Adrenal gland (tissue), 5 donors: ENCODE measurements at regions not wholly inside any gene's neighbourhood (a gene's known extent, or its start where the extent isn't known, plus 50 kb on each side); places are given as distances from the start of the nearest gene placed in this dataset.

Source experiments
- POLR2A ChIP-seq, 2 donors: fragments of 450-650 bp; IDR thresholded peaks; one replicate each; pipeline ENCODE4 v1.6.1; 2017; ENCODE audit warnings: antibody characterized with exemption in 2 of 2, mild to moderate bottlenecking in 2 of 2, moderate library complexity in 1 of 2
- TF ChIP-seq, protein P1 (sequence below), 6 experiments: fragments of 450-650 bp in 4 of 6; fragments of 200-600 bp in 2 of 6; sonication (generic) in 1 of 6; IDR thresholded peaks; 1 replicate in 5 of 6; 2 replicates in 1 of 6; pipeline versions ENCODE4 v1.5.1 to v1.8.0; 2016 to 2021; ENCODE audit warnings: antibody characterized with exemption in 6 of 6, mild to moderate bottlenecking in 2 of 6, moderate library complexity in 1 of 6
- donor health status: DM: no; HTN: no; CAD: no.

- TF ChIP-seq, protein P1, sequence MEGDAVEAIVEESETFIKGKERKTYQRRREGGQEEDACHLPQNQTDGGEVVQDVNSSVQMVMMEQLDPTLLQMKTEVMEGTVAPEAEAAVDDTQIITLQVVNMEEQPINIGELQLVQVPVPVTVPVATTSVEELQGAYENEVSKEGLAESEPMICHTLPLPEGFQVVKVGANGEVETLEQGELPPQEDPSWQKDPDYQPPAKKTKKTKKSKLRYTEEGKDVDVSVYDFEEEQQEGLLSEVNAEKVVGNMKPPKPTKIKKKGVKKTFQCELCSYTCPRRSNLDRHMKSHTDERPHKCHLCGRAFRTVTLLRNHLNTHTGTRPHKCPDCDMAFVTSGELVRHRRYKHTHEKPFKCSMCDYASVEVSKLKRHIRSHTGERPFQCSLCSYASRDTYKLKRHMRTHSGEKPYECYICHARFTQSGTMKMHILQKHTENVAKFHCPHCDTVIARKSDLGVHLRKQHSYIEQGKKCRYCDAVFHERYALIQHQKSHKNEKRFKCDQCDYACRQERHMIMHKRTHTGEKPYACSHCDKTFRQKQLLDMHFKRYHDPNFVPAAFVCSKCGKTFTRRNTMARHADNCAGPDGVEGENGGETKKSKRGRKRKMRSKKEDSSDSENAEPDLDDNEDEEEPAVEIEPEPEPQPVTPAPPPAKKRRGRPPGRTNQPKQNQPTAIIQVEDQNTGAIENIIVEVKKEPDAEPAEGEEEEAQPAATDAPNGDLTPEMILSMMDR (IDR thresholded peaks at IDR 0.05): no peak
- TF ChIP-seq POLR2A (IDR thresholded peaks at IDR 0.05): no peak
These were observed 158.9 kb upstream of the LPP start for GRCh38 chr3:187995043-187995400.
